GM21515 (cell line): ENCODE measurements at regions not wholly inside any gene's neighbourhood (a gene's known extent, or its start where the extent isn't known, plus 50 kb on each side); places are given as distances from the start of the nearest gene placed in this dataset.
"Not testable (repeated sequence)": the region's sequence is repeated elsewhere in the genome, so short reads cannot be mapped to it uniquely, and the experiment has no call there.

Experiments used
- ATAC-seq: cut with Tn5 transposase; IDR thresholded peaks from one replicate; pipeline ENCODE4 v1.9.1; 2021; ENCODE audit not compliant: unreplicated experiment

- ATAC-seq, result no peak
These were observed 76.7 kb upstream of the CD28 start for GRCh38 chr2:203629699-203630098.

GRCh38 chr2:203631068-203631757, 75.2 kb upstream of the CD28 start:
- ATAC-seq, result no peak

GRCh38 chr2:203636588-203637470, 69.6 kb upstream of the CD28 start:
- no peak for ATAC-seq

- ATAC-seq, result no peak
These were observed 68.8 kb upstream of the CD28 start for GRCh38 chr2:203637471-203638167.

GRCh38 chr2:203641865-203642264, 64.6 kb upstream of the CD28 start:
- not testable (repeated sequence) for ATAC-seq

GRCh38 chr2:203642841-203643240, 63.6 kb upstream of the CD28 start:
- ATAC-seq, result not testable (repeated sequence)

GRCh38 chr2:203645831-203646230, 60.6 kb upstream of the CD28 start:
- ATAC-seq, result no peak

- no peak for ATAC-seq
These were observed 60.1 kb upstream of the CD28 start for GRCh38 chr2:203646266-203646864.

- ATAC-seq, result no peak
These were observed 59.5 kb upstream of the CD28 start for GRCh38 chr2:203646961-203647360.

GRCh38 chr2:203647579-203647978, 58.9 kb upstream of the CD28 start:
- ATAC-seq, result no peak

- ATAC-seq, result no peak
These were observed 58.2 kb upstream of the CD28 start for GRCh38 chr2:203648273-203648672.

- no peak for ATAC-seq
These were observed 57.1 kb upstream of the CD28 start for GRCh38 chr2:203649176-203649814.

- ATAC-seq, result no peak
These were observed 55.4 kb upstream of the CD28 start for GRCh38 chr2:203650860-203651613.

GRCh38 chr2:203651621-203652020, 54.8 kb upstream of the CD28 start:
- no peak for ATAC-seq

- no peak for ATAC-seq
These were observed 51.6 kb upstream of the CD28 start for GRCh38 chr2:203654826-203655225.

- ATAC-seq, result peak; percentile 49
These were observed 49.7 kb upstream of the CD28 start for GRCh38 chr2:203656522-203657287.
